SIG-M5 treated with dmso at 0.1 percent for 504 hours (cell line): ENCODE measurements at regions not wholly inside any gene's neighbourhood (a gene's known extent, or its start where the extent isn't known, plus 50 kb on each side); places are given as distances from the start of the nearest gene placed in this dataset.

Source experiments
- DNase-seq: peaks from one replicate; lab custom pipeline; 2025; ENCODE audit not compliant: unreplicated experiment; lab: John Stamatoyannopoulos, UW

DNA sequence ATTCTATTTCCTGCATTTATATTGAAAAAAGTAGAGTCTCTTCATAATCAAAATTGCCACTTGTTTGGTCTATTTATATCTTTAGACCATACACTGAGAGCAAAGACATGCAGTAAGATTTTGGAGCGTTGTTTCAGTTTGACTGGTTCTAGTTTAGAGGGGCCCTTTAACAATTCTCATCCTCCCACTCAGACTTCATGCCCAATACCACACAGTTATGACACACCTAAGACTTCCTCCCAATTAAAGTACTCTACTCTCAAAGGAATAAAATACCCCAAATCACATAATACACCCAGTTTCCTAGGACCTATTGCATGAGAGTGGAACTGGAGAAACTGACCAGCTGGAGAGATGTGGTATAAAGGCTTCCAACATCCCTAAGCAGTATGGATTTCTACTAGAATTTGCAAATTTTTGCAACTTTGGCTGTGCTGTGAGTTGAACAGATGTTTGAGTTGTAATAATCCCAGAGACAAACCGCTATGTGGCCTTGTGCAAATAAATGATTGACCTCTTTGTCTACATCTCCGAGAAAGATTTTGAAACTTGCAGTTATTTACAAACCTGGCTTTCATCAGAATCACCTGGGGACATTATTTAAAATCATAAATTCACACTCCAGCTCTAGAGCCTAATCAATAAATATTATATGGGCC, 170.0 kb upstream of the ROBO2 start:
- DNase-seq: no peak

GRCh38 chr3:76871655-76872054, 168.2 kb upstream of the ROBO2 start:
- no peak for DNase-seq

- DNase-seq: no peak
Observed at GRCh38 chr3:76872999-76873398, 166.9 kb upstream of the ROBO2 start.

DNA sequence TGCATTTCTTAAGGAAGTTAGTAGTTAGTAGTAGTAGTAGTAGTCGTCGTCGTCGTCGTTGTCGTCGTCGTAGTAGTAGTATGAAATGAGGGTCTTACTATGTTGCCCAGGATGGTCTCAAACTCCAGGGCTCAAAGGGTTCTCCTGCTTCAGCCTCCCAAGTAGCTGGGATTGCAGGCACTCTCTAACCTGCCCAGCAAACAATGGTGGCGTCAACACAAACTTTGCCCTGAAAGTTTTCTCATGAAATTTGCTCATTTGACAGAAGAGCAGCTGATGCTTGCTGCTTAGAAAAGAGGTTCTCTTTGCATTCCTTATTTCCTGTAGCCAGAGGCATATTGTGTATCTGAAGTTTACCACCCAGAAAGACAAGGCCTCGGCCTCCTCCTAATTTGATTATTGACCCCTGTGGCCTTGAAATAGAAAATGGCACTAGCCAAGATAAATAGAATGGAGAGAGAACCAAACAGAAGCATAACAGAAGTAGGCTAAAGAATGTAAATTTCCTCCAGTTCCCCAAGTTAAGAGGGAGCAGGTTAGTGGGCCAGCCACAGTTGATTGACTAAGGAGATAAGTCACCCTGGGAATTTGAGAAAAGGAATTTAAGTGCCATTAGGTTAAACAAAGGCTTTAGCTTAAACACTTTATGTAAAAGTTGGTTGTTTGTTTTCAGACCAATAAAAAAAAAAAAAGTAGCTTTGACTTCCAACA, 166.2 kb upstream of the ROBO2 start:
- DNase-seq: no peak

DNA sequence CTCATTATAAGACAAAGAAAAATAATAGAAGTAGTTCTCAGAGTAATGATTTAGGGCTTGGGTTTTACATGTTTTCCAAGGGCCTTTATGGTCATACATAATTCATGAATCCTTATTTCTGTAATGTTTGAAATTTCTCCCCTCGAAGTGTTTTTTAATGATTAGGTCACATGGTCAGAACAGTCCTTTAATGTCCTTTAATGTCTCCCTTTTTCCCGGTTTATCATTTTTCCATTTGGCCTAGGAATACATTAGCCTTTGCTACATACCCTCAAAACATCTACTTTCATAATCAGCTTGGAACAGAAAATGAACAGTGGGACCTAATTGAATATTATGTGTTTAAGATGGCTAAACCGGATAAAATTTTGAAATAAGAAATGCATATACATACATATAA, 159.9 kb upstream of the ROBO2 start:
- no peak for DNase-seq

DNA sequence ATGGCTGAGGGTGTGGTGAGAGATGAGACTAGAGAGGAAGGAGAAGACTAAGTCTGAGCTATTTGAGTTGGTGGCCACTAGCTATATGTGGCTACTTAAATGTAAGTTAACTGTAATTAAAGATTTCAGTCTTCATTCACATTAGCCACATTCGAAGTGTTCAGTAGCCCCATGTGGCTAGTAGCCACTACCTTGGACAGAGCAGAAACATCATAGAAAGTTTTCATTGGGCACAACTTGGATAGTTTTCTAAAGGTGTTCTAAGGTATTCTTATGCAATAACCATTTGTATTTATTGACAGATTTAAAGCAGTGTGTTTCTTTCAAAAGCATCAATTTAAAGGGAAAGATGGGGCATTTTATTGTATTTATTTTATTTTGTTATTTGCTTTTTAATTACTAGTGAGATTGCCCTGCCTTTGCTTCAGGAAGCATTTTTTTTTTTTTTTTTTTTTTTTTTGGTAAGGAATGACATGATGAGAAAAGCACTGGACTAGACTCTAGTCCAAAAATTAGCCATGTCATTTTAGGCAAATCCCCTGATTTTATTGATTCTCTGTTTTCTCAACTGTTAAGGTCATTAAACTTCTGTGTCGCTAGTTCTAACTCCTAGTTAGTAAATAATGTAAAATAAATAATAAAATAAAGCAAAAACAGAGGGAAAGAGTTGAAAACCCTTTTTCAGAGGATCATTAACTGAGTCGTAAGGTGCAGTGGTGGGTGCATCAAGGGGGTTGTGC, 153.0 kb upstream of the ROBO2 start:
- no peak for DNase-seq

- DNase-seq: no peak
Observed at GRCh38 chr3:76888856-76889255, 151.0 kb upstream of the ROBO2 start.

DNA sequence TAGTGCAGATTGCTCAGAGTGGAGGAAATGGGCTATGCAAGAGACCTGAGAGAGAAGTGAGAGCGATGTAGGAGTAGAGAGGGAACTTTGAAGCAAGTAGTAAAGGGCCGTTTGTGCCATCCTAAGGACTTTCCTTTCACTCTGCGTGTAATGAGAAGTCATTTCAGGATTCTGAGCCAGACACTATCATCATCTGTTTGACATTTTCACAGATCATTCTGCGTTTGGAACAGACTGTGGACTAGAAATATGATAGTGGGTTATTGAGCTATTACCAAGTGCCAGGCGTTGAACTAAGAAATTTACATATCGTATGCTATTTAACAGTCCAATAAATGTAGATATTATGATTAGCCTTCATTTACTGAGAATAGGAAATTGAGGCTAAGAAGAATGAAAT, 150.0 kb upstream of the ROBO2 start:
- no peak for DNase-seq

- no peak for DNase-seq
Observed at GRCh38 chr3:76897076-76897475, 142.8 kb upstream of the ROBO2 start.

GRCh38 chr3:76900596-76900995, 139.3 kb upstream of the ROBO2 start:
- no peak for DNase-seq

- DNase-seq: no peak
Observed at GRCh38 chr3:76908156-76908555, 131.7 kb upstream of the ROBO2 start.

GRCh38 chr3:76912841-76913383, 127.0 kb upstream of the ROBO2 start:
- no peak for DNase-seq

DNA sequence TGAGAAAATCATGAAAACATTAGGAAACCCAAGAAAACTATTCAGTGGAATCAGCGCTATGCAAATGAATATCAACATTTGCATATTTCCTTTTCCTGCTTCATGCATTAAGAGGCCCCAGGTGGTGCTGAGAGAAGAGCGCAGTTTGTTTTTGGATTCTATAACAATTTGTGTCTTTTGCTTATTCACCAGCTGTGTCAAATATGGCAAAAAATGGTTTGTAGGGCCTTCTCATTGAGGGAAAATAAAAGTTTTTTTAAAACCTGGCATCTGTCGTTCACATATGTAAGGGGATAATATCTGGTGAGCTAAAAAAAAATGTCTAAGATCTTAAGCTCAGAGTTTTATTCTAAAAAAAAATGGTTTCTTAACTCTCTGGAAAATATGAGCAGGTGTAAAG, 122.5 kb upstream of the ROBO2 start:
- no peak for DNase-seq

GRCh38 chr3:76920511-76920910, 119.4 kb upstream of the ROBO2 start:
- no peak for DNase-seq

DNA sequence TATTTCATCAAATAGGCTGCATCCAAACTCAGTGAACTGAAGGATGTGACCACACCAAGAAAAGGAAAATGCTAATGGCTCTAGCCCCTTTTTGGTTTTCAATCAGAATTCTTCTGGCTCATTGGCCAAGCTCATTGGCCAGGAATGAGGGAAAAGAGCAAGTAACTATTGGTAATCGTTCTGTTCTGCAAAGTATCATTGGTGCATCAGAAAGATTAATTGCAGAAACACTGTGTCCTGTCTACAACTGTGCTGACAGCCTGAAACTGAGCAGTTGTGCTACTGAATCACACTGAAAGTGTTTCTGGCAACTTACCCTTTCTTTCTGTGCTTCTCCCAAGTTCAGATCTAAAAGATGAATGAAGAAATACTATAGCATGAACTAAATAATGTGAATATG, 116.4 kb upstream of the ROBO2 start:
- no peak for DNase-seq

DNA sequence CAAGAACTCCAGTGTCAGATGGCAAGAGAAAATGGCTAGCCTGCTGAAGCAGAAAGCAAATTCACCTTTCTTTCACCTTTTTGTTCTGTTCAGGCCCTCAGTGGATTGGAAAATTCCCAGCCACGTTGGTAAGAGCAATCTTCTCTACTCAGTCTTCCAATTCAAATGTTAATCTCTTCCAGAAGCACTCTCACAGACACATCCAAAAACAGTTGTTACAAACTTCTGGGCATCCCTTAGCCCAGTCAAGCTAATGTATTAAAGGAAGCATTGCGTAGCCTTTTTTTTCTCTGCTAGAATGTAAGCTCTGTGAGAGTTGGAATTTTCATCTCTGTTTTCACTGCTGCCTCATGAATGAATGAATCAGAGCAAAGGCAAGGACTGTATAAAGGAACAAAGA, 109.2 kb upstream of the ROBO2 start:
- DNase-seq: no peak

DNA sequence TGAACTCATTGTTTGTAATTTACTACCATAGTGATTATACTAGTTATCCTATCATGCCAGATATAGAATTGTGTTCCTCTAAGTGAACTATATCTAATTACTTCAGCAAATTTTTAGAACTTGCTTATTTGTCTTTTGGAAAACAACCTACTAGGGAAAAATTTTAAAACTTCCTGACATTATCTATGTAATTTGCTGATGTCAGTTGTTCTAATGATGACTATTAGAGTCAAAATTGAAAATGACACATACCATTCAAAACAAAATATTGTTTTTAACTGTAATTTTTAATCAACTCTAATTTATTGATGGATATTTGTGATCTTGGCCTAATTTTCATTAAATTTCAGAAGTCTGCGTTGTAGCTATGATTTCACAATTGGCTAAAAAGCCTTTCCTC, 106.7 kb upstream of the ROBO2 start:
- no peak for DNase-seq

GRCh38 chr3:76938962-76939361, 100.9 kb upstream of the ROBO2 start:
- no peak for DNase-seq

DNA sequence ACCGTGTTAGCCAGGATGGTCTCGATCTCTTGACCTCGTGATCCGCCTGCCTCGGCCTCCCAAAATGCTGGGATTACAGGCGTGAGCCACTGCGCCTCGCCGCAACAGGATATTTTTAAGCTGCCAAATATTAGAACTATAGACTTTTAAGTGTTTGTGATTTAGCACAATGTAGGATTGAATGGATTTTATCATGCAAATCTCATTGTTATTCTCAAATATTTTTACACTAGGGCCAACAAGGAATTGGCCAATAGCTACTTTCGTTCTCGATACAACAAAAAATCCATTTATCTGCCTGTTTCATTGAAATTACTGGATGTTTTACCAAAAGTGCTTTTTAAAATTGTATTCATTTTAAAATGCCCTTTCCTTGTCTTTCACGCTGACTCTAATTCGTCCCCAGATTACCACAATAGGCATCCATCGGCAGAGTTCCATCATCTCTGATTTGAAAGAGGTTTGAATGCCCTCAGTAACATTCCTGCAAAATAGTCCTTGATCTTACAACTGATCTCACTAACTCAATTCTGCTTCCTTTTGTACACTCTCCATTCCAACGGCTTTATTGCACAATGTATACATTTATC, 99.6 kb upstream of the ROBO2 start:
- no peak for DNase-seq

DNA sequence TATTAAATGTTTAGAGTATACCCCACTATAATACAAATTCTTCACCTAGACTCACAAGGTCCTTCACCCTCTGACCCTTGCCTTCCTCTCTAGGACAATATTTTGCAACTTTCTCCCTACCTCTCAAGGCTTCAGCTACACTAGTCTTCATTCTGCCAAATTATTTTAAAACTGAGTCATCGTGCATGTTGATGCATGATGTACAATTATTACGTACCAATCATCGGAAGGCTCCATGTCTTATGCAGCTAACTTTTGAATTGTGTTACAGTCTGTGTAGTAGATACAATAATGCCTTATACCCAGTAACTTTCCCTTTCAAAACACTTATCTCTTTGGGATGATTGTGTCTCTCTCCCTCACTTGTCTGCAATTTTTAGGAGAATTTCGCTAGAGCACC, 98.5 kb upstream of the ROBO2 start:
- no peak for DNase-seq

- DNase-seq: no peak
Observed at GRCh38 chr3:76942101-76942500, 97.8 kb upstream of the ROBO2 start.

DNA sequence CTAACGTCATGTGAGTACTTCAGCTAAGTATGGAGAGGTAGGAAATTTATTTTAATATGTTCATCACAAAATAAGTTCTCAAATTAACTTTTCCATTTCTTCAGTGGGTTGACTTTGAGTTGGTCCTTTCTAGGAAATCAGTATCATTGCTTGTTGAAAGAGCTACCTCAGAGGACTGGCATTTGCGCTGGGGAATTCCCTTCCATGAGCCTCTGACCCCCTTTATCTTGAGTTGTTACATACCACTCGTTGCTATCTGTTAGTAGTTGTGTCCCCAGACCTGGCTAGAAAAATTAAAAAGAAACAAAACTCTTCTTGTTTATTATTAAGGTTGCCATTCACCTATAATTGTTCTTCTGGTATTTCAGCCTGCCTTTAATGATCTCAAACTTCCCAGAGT, 96.8 kb upstream of the ROBO2 start:
- no peak for DNase-seq
